SKM-1 (cell line): ENCODE measurements at regions not wholly inside any gene's neighbourhood (a gene's known extent, or its start where the extent isn't known, plus 50 kb on each side); places are given as distances from the start of the nearest gene placed in this dataset.

Source experiments
- DNase-seq: peaks from one replicate; lab custom pipeline; 2025; ENCODE audit not compliant: unreplicated experiment; lab: John Stamatoyannopoulos, UW

DNA sequence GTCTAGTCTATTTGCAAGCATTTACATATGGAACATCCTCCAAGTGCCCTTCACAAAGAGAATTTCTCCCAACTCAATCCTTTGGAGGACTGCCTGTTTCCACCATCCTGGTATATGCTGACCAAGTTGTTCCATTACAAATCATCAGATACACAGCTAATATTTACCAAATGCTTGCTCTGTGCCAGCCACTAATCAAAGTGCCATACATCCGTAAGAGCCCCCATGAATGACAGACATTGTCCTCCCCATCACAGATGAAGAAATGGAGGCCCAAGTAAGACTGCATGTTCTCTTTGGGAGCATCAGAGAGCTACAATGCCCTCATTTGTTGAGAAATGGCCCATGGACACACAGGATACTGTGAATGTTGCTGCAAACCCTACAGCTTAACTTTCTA is 130.0 kb upstream of the BACE2 start:
- no peak for DNase-seq

DNA sequence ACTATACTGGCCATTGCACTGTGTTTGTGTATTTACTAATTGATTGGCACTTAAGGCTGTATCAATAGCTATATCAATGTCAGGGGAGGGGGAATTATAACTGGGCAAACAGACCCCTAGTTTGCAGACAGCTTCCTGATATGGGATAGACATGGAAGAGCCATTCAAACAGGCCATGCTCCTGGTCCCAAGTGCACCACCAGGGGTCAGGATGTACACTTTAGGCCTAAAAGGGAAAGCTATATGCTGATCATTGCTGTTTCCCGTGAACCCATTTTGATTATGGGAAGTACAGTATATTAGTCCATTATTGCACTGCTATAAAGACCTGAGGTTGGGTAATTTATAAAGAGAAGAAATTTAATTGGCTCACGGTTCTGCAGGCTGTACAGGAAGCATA is 124.9 kb upstream of the BACE2 start:
- no peak for DNase-seq

DNA sequence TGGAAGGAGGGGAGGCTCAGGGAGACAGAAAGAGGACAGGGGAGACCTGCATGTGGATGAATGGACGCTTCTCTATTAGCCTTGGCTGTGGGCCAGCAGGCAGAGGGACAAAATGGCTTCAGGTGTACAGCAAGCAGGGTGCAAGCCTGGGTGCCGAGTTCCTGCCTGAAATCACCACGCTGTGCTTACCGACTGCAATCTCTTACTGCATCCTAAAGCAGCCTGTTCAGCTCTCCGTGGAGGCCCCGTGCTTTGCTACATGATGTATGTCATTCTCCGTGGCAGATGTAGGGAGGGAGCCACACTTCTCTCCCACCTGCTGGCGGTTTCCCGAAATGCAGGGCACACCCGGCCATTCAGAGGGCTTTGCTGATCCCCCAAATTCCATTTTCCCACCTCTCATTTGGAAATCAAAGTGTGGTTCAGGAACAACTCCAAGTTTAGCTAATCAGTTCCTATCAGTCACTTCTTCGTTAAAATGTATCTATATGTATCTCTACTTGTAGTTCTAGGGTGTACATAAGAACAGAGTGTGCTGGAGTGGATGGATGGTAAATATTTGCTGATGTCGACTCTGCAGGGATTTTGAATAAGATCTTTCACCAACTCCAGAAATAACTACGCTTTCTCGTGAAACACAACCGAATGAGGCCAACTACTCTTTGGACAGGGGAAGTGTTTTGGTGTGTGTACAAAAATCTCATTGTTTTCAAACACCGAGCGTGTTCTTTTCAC is 122.3 kb upstream of the BACE2 start:
- peak; percentile 18 for DNase-seq

DNA sequence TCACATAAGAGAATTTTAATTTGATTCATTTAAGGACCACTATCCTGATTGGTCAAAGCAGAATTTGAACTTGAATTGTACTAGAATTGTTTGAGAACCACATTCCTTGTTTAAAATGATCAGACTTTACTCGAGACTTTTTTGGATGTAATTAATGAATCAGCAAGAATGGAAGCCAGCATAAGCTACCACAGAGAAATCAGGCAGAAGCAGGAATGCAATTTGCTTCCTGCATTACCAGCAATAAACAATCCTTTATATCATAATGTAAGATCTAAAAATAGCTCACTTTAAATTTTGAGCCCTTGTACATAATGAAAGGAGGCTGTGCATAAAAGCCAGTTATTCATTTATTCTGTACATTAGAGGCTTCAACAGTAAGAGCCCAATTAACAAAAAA is 119.8 kb upstream of the BACE2 start:
- DNase-seq = no peak

DNA sequence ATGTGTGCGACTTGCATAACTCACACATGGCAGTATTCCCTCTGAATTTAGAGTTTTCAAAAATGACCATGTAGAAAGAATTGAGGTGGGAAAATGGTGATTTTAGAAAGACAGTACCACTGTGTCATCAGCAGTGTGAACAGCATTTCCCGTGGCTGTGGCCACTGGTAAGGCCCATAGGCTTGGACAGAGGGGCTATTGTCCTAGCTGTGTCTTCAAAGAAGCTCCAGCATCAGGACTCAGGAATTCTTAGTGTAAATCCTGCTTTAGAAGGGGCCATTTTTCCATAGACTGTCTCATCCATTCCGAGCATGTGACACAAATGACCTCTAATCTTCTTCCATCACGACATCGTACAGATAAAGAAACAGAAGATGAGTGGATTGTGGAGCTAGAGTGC is 119.3 kb upstream of the BACE2 start:
- no peak for DNase-seq

DNA sequence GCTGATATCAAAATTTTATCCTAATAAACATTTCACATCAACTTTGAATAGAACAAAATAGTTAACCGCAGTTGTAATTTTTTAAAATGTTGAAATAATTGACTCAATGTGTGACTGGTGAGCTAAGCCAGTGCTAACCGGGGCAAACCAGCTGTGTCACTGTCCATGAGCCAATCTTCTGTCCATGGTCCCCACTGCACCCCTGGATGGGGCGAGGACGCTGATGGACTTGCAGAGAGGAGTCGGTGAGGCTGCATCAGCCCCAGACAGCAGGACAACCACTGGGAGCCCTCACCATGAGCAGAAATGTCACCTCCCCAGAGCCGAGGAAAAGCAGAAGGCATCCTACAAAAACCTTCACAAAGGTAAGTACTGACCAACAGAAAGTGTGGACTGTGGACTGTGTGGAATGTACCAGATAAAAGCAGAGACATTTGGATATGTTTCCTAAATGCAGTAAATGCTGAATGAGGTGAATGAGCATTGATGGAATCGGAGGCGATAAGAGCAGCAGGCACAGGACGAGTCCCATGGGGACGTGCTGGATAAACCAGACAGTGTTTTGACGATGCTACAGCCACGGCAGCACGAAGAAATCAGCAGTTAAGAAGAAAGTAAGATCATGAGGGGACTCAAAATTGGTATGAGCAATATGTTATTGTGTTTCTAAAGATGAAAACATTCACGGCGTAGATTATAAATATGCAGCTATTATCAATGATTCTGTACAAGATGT is 115.0 kb upstream of the BACE2 start:
- DNase-seq = no peak

DNA sequence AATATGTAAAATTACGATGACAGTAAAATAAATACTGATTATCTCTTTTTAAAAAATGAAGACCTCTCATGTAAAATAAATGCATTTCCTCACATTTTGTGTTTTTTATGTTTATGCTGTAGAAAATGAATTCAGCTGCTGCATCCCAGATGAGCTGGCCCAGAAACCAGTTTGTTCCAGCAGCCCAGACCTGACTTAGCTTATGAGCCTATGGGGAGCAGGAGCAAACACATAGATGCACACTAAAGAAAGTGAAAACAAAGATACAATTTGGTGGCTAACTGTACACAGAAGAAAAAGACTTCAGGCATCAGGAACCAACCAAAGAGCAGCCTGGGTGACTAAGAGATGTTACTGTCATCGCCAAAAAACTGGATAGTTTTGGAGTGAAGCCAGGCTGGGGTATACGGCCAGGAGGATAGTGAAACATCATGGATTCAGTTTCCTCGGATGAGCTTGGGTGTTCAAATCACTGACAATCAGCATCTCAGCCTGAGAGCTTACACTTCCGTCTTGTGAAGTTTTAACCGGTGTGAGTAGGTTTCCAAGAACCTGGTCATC is 113.9 kb upstream of the BACE2 start:
- DNase-seq = no peak

DNA sequence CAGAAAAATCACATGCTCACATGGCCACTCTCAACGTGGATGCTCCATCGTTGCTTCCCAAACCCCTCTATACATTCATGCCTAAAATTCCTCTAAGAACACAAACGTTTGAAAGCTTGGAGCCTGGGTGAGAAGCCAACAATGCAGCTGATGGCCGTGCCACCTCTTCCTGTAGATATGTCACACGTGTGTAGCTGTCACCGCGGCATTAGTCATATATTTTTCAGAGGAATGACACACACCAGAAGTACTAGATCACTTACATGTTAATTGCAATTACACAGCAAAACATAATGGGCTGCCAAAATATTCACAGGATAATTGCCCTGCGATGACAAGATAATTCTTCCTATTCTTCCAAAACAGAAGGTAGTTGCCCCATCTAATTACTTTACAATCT is 112.7 kb upstream of the BACE2 start:
- DNase-seq = no peak

DNA sequence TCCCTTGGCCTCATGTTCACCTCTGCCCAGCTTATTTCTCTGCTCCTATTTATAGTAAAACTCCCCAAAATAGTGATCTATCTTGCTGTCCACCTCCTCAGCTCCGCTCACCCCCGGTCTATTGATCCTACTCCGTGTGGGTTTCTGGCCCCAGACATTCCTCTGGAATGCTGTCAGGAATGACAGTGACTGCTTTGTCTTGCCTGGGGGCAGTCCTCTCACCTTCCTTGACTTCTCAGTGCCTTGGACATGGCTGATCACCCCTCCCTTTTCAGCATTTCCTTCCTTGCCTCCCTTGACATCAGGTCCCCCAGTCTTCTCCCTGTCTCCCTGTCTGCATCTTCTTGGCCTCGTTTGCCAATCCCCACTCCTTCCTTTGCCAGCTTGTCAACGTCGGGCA is 108.1 kb upstream of the BACE2 start:
- no peak for DNase-seq

DNA sequence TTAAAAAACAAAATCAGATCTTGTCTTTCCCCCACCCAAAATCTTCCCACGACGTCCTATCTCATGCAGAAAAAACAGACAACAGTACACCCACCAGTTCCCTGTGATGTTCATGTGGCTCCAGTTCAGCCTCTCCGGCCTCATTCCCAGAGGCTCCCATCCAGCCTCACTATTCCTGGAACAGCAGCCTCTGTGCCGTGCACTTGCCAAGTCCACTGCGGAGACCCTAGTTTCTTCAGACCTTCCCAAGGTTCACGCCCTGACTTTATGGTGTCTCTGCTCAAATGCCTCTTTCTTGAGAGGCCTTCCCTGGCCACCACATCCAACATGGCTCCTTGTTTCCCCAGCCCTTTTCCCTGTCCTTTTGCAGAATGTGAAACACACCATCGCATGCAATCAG is 106.3 kb upstream of the BACE2 start:
- no peak for DNase-seq

DNA sequence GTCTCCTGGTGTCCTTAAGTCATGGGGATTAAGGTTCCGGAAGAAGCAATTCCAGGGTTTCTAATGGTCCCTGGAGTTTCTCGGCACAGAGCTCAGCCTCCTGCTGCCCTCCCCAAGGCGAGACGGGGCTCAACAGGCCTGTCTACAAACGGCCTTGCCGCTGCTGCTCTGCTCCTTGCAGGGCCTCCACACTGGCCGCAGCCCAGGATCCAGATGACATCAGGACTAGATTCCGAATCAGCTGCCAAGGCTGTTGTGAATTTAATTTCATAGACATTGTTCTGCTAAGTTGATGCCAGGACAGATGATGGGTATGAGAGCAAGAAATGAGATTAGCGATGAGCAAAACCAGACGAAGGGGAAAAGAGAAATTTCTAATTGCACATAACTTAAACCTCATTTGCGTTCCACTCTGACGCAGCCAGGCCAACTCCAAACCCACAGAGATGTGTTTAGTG is 103.6 kb upstream of the BACE2 start:
- no peak for DNase-seq

DNA sequence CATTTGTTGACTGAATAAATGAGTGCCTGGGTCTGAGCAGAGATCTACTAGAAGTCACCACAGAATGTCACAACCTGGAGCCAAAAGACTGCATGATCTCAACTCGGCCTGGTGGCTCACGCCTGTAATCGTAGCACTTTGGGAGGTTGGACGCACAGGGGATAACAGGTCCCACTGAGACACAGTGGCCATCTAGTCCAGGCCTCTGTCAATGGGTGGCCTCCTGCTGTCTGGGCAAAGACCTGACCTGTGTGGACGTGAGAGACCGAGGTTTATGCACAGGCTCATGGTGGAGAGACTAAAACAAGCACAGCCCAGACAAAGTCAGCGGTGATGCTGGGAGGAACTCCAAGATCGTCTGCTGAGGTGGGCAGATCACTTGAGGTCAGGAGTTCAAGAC is 103.0 kb upstream of the BACE2 start:
- no peak for DNase-seq

DNA sequence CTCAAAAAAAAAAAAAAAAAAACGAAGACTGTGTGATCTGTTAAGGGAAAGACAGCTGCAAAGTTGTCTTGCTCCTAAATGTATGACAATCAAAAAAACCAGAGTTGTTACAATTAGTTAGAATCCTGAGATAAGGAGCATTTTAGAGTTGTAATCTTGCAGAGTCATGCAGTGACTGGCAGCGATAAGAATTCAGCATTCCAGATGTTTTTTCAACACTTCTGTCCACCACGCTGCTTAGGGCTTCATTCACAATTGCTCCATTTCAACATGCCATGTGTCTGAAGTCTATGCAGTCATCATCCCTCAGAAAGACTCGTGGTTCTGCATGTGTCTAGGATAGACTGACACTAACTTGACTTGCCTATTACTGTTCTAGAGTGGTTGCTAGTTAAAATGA is 102.4 kb upstream of the BACE2 start:
- no peak for DNase-seq

DNA sequence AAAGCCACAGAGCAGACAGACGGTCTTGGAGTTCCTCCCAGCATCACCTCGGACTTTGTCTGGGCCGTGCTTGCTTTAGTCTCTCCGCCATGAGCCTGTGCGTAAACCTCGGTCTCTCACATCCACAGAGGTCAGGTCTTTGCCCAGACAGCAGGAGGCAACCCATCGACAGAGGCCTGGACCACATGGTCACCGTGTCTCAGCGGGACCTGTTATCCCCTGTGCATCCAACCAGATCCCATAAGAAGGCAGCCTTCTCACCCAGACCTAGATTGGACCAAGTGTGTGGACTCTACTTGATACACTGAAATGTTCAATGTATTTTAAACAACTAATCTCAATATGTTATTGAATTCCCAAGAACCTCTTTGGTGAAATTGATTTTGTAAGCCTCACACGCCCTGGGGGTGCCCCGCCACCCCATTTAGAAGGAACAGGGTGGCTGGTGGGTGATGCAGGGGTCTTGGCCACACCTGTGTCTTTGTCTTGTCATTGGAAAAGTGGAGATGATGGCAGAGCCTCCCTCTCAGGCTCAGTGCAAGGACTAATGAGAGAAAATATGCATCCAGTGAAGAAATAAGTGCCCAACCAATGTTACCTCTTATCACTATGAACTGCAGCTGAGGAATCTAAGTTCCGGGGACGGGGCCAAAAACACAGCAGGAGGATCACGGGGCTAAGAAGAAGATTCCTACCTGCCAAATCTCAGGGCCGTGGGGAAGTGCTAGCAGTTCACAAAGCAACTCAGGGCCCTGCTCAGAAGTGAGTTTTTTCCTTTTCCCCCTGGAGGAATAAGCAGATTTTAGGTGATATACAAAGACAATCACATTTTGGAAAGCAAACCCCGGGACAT is 101.6 kb upstream of the BACE2 start:
- DNase-seq = no peak

DNA sequence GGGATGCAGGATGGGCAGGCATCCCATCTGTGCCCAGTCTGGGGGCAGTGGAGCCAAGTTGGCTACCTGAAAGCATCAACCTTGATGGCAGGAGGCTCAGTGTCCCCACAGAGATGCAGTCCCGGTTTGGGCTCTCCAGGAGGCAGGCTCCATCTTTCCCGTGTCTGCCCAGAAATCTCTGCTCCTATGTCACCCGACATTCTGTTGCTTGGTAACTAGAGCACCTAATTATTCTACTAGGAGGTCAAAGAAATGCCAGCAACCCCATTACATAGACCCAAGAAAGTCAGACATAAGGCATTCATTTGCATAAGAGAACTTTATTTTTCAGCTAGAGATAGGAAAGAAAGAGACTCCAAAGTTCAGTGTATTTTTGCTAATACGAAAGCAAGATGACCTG is 100.3 kb upstream of the BACE2 start:
- DNase-seq = no peak

DNA sequence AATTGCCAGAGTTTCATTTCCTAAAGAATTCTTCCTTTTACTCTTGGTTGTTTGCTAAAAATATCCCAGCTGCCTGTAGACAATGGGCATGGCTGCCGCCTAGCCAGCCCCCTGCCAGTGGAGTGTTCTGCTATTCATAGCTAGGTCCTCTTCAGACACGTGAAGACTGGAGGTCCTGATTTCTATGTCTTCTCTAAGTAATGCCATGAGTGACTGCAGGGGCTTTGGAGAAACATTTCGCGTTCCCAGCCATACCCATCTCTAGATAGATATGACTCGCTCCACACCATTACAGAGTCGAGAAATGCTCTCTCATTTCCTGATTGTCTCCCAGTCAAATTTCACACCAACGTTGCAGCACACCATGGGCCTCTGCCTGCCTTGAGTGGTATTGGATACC is 99.5 kb upstream of the BACE2 start:
- DNase-seq = no peak

DNA sequence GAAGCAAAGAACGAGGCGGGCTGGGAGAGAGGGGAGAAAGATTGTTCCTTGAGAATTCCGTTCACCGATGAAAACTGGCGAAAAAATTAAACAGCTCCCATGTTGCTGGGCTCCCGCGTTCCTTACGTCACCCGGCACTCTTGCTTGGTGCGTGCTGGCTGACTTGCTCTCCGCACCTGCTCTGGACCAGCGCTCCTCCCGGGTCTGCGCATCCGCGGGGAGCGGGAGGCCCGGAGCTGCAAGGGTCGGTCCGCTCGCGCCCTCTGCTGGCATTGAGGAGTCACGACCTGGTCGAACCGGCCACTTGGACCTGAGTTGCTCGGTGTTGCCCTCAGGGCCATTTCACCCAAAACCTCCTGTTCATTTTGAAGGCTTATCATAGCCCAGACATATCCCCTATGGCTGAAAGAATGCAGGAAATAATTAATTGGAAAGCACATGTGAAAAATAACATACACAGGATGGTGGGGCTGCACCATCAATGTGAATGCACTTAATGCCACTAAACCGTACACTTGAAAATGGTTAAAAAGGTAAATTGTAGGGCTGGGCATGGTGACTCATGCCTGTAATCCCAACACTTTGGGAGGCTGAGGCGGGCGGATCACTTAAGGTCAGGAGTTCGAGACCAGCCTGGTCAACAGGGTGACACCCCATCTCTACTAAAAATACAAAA is 98.9 kb upstream of the BACE2 start:
- DNase-seq = peak; percentile 62

DNA sequence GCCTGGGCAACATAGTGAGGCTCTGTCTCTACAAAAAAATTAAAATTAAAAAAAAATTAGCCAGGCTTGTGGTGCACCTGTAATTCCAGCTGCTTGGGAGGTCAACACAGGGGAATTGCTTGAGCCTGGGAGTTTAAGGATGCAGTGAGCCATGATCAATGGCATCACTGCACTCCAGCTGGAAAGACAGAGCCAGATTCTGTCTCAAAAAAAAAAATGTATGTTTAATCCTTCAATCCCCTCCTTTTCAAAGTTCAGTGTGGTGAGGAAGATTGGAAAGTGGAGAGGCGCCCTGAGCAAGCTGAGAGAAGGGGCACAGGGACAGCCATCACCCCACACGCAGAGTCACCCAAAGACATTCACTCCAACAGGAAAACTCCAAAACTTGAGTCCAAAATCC is 97.7 kb upstream of the BACE2 start:
- DNase-seq = no peak

DNA sequence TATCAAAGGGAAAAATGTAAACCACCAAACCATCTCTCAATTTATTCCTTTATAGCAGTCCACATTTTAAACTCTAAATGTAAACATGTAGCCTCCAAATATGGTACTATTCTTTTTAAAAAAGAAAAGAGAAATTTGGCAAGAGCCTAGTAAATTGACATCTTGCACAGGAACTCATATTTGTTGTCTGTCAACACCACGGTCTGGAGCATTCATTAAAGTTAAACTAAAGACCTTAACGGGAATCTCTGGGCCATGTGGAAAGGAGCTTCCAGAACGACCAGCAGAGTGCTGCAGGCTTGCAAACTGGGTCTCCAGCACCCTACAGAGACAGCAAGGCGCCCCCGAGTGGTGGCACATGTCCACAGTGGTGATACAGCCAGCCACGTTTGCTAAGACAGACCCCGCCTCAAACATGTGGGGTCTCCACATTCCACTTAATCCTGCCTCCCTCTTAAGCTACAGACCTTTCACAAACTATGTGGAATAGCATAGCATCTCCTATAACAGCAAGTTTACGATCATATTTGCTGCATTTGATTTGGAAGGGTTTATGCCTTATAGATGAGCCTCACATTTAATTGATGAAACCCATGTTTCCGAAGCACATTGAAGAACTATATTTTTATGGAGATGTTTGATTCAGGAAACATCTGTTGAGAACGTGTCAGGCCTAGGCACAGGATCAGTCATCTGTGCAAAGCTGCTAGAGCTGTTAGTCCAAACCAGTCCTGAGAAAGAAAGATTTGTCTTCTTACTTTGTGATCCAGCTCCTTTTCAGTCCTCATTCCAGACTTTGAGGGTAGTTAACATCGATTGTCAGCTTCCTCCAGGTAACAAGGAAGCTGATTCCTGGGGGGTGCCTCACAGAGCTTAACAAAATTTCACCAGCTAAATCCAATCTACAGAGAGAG is 96.4 kb upstream of the BACE2 start:
- DNase-seq = no peak

DNA sequence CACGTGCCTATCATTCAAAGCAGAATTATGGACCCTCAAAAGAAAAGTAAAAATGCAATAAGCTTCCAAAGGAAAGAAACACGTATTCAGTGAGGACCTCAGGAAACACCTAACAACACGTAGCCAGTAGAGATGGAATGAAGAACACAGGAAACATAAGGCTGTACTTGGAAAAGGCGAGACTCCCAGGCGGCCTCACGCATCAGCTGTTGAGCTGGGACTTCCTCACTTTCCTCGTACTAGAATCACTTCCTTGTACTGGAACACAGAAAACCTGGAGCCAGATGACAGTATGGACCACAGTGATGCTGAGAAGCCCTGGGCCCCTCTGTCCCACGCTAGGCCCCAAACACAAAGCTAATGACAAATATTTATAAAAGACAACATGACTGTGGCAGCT is 94.4 kb upstream of the BACE2 start:
- no peak for DNase-seq
